ENCODE measurements at regions not wholly inside any gene's neighbourhood (a gene's known extent, or its start where the extent isn't known, plus 50 kb on each side); places are given as distances from the start of the nearest gene placed in this dataset.

GRCh38 chr5:20572614-20573013, 584.6 kb upstream of the CDH18 start:
- DNase-seq (ENCODE audit: low spot score), result no peak

DNA sequence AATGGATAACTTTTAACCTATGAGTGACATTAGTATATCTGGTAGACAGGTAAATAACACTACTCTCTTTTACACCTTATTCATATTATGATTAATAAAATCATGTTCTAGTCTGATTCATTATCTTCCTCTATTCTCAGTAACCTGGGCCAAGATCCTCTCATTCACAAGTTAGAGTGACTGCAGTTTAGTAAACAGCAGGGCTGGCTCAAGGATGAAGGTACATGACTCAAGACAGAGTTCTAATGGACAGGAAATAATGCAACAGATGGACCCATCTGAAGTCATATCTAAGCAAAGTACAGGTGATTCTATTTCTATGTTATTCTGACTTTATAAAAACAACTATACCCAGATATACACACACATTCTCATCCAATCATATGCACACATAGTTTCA, 582.5 kb upstream of the CDH18 start:
- DNase-seq (ENCODE audit: low spot score), result no peak

GRCh38 chr5:20562544-20562943, 574.5 kb upstream of the CDH18 start:
- DNase-seq (ENCODE audit: low spot score), result no peak

GRCh38 chr5:20559845-20560244, 571.8 kb upstream of the CDH18 start:
- DNase-seq (ENCODE audit: low spot score), result no peak

GRCh38 chr5:20556115-20556763, 568.2 kb upstream of the CDH18 start:
- DNase-seq (ENCODE audit: low spot score), result no peak

DNA sequence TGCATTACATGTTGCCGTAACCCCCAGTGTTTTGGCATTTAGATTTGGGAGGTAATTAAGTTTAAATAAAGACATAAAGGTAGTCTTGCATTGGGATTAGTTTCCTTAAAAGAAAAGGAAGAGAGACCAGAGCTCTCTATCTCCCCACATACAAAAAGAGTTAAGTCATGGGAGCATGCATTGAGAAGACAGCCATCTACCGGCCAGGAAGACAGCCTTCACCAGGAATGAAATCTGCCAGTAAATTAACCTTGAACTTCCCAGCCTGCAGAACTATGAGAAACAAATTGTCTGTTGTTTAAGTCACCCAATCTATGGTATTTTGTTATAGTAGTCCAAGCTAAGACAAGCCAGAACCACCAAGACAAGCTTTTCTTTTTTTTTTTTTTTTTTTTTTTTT, 567.0 kb upstream of the CDH18 start:
- no peak for DNase-seq (ENCODE audit: low spot score)

DNA sequence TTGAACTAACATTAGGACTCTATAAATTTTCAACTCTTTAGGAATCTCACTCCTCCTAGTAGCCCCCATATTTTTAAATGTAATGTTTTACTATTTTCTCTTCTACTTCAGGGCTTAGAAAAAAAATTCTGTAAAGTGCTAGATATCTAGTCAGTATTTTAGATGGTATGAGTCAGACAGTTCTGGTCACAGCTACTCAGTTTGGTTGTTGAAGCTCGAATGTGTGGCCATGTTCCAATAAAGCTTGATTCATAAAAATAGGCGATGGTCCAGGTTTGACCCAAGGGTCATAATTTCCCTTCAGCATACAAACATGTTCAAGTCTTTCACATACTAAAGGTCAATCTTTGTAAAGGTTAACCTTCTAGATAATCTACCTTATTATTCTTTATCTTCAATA, 566.0 kb upstream of the CDH18 start:
- no peak for DNase-seq (ENCODE audit: low spot score)

DNA sequence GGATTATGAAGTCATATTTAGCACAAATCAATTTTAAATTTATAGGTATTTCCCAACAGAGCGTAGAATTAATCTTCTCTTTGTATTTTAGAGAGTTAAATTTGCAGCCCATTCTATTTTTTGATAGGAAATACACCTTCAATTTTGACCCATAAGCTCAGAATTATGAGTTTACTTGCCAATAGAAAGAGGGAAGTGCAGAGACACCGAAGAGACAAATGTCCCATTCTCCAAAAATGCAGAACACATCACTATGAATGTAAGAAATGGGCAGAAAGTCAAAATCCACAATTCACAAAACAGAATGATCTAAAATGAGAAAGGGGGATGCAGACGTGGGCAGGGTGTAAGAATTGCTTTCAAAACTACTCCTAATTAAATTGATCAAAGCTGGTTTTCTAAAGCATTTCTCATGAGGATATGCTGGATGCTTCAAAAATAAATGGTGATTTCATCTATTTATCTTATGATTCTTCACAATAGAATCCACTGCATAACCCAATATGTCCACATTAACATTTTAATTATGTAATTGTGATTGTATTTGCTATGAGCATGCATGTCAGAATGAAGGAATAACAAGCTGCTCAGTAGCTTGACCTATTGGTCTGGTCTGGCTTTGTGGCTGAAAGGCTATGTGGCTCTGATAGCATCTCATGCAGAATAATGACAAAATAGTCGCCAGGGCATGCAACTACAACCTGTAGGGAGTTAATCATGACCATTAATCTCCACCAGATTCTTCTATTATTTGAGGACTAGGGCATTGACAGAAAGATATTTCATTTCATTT, 550.1 kb upstream of the CDH18 start:
- DNase-seq (ENCODE audit: low spot score), result no peak

- no peak for DNase-seq (ENCODE audit: low spot score)
Measured at GRCh38 chr5:20536813-20537212, 548.8 kb upstream of the CDH18 start.

- DNase-seq (ENCODE audit: low spot score), result no peak
Measured at GRCh38 chr5:20536341-20536740, 548.3 kb upstream of the CDH18 start.

DNA sequence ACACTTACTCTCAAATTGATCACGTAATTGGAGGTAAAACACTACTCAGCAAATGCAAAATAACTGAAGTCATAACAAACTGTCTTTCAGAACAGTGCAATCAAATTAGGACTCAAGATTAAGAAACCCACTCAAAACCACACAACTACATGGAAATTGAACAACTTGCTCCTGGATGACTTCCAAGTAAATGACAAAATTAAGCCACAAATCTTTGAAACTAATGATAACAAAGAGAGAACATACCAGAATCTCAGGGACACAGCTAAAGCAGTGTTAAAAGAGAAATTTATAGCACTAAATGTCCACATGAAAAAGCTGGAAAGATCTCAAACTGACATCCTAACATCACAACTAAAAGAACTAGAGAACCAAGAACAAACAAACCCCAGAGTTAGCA, 540.5 kb upstream of the CDH18 start:
- no peak for DNase-seq (ENCODE audit: low spot score)

- no peak for DNase-seq (ENCODE audit: low spot score)
Measured at GRCh38 chr5:20524991-20525529, 537.1 kb upstream of the CDH18 start.

- DNase-seq (ENCODE audit: low spot score), result no peak
Measured at GRCh38 chr5:20522905-20523482, 535.0 kb upstream of the CDH18 start.

- no peak for DNase-seq (ENCODE audit: low spot score)
Measured at GRCh38 chr5:20515606-20516005, 527.6 kb upstream of the CDH18 start.

- DNase-seq (ENCODE audit: low spot score), result no peak
Measured at GRCh38 chr5:20514145-20514544, 526.1 kb upstream of the CDH18 start.

- no peak for DNase-seq (ENCODE audit: low spot score)
Measured at GRCh38 chr5:20500546-20500945, 512.5 kb upstream of the CDH18 start.

DNA sequence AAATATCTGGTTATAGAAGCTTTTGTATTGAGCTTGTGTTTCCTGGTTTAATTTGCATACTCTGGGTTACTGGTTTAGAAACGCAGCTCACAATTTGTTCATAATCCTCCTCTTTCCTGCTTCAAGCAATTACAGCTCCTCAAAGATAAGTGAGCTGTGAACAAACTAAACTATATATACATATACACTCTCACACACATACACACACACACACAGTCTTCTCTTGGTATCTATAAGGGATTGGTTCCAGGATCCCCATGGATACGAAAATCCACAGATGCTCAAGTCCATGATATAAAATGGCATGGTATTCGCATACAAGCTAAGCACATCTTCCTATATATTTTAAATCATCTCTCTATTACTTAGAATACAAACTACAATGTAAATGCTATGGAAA, 510.9 kb upstream of the CDH18 start:
- DNase-seq (ENCODE audit: low spot score), result no peak

GRCh38 chr5:20498102-20498501, 510.1 kb upstream of the CDH18 start:
- DNase-seq (ENCODE audit: low spot score), result no peak

DNA sequence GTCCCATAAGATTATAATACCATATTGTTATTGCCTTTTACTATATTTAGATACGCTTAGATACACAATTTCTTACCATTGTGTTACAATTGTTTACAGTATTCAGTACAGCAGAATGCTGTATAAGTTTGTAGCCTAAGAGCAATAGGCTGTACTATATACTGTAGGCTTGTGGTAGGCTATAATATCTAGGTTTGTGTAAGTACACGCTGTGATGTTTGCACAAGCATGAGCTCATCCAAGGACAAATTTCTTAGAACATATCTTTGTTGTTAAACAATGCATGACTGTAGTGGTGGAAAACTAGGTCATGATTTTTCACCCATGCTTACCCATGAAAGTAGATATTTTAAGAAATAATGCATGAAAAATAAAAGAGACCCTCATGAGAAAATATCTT, 509.4 kb upstream of the CDH18 start:
- no peak for DNase-seq (ENCODE audit: low spot score)

GRCh38 chr5:20494706-20495105, 506.7 kb upstream of the CDH18 start:
- no peak for DNase-seq (ENCODE audit: low spot score)

GRCh38 chr5:20486826-20487225, 498.8 kb upstream of the CDH18 start:
- DNase-seq (ENCODE audit: low spot score), result no peak

- DNase-seq (ENCODE audit: low spot score), result no peak
Measured at GRCh38 chr5:20476016-20476415, 488.0 kb upstream of the CDH18 start.
